Tibial nerve (tissue), 4 donors: ENCODE measurements at regions not wholly inside any gene's neighbourhood (a gene's known extent, or its start where the extent isn't known, plus 50 kb on each side); places are given as distances from the start of the nearest gene placed in this dataset.

Source experiments
- DNase-seq, 2 donors: peaks; one replicate each; pipeline ENCODE4 v3.0.0-alpha.2; 2019; ENCODE audit warnings: low spot score in 2 of 2
- H3K27ac ChIP-seq, 4 donors: fragments of 200-600 bp; sonication (generic) in 3 of 4; one replicate each; pipeline ENCODE4 v1.5.1; 2017 to 2019; ENCODE audit warnings: mild to moderate bottlenecking in 1 of 4
- H3K27me3 ChIP-seq, 2 donors: fragments of 200-600 bp; sonication (generic) in 1 of 2; one replicate each; pipeline versions ENCODE4 v1.5.1 to v1.6.0; 2017 to 2019
- H3K36me3 ChIP-seq, 3 donors: fragments of 200-600 bp; sonication (generic); one replicate each; pipeline ENCODE4 v1.5.1; 2018 to 2019
- H3K4me1 ChIP-seq, 4 donors: fragments of 200-600 bp; sonication (generic) in 3 of 4; one replicate each; pipeline ENCODE4 v1.5.1; 2017 to 2019
- H3K4me3 ChIP-seq, 4 donors: fragments of 200-600 bp; sonication (generic) in 3 of 4; one replicate each; pipeline ENCODE4 v1.5.1; 2017 to 2019; ENCODE audit warnings: mild to moderate bottlenecking in 1 of 4, moderate library complexity in 1 of 4
- H3K9me3 ChIP-seq, 4 donors: fragments of 200-600 bp; sonication (generic) in 3 of 4; one replicate each; pipeline ENCODE4 v1.5.1; 2017 to 2019
- CTCF ChIP-seq, 5 experiments: fragments of 200-600 bp in 3 of 5; fragments of 450-650 bp in 2 of 5; sonication (generic) in 3 of 5; IDR thresholded peaks; one replicate each; pipeline ENCODE4 v1.5.1; 2016 to 2019; ENCODE audit warnings: antibody characterized with exemption in 5 of 5, mild to moderate bottlenecking in 3 of 5, moderate library complexity in 2 of 5
- EP300 ChIP-seq, 2 donors: sonication (generic); formaldehyde crosslinking; IDR thresholded peaks; one replicate each; pipeline ENCODE4 v1.6.1; 2017; ENCODE audit warnings: antibody characterized with exemption in 2 of 2, mild to moderate bottlenecking in 1 of 2
- POLR2A ChIP-seq, 2 donors: fragments of 450-650 bp; IDR thresholded peaks; one replicate each; pipeline ENCODE4 v1.6.1; 2017; ENCODE audit warnings: antibody characterized with exemption in 2 of 2, mild to moderate bottlenecking in 2 of 2, moderate library complexity in 2 of 2
- WGBS, 2 donors: methylation state at CpG; one replicate each; pipeline ENCODE4 v1.1.5; 2018; 5-methylcytosine and 5-hydroxymethylcytosine counted together

- H3K27ac ChIP-seq, result no peak overlapping the region
- H3K36me3 ChIP-seq, result no peaks in the 10 kb centered on the region
- TF ChIP-seq EP300 (IDR thresholded peaks at IDR 0.05), result no peak
- no peak for TF ChIP-seq POLR2A (IDR thresholded peaks at IDR 0.05)
- TF ChIP-seq CTCF (IDR thresholded peaks at IDR 0.05), result no peak
- DNase-seq, result no peak
- H3K9me3 ChIP-seq, result no peaks in the 10 kb centered on the region
- H3K4me3 ChIP-seq, result no peak overlapping the region
- whole genome bisulfite sequencing, 2 donors, result 97% methylated on average over 1 of the region's 1 CpG
- H3K4me1 ChIP-seq, result peaks cover 0 to 4% (median 0%) of the 10 kb centered on the region in 4 donors
- H3K27me3 ChIP-seq, result no peaks in the 10 kb centered on the region
Observed at GRCh38 chr9:105023788-105024187, 95.8 kb upstream of the ABCA1 start.

- 74 to 84% methylated on average over 7 of the region's 7 CpGs for WGBS, 2 donors
- no peak for DNase-seq
- Histone ChIP-seq H3K27ac (no peak overlapping the region), H3K4me1 (peaks cover 0 to 4% (median 0%) of the 10 kb centered on the region in 4 donors), H3K4me3 (no peak overlapping the region), H3K27me3 (no peaks in the 10 kb centered on the region), H3K36me3 (no peaks in the 10 kb centered on the region), H3K9me3 (no peaks in the 10 kb centered on the region)
- no peak for TF ChIP-seq POLR2A (IDR thresholded peaks at IDR 0.05)
- TF ChIP-seq EP300 (IDR thresholded peaks at IDR 0.05), result no peak
- no peak for TF ChIP-seq CTCF (IDR thresholded peaks at IDR 0.05)
Observed at GRCh38 chr9:105024529-105024928, 96.6 kb upstream of the ABCA1 start.

- Histone ChIP-seq H3K27me3 (no peaks in the 10 kb centered on the region), H3K4me1 (peaks cover 0 to 4% (median 0%) of the 10 kb centered on the region in 4 donors), H3K4me3 (no peak overlapping the region), H3K9me3 (no peaks in the 10 kb centered on the region), H3K36me3 (no peaks in the 10 kb centered on the region), H3K27ac (peak overlapping the region in 2 of 4 donors; percentile 3 to 27)
- DNase-seq, result no peak
- TF ChIP-seq EP300 (IDR thresholded peaks at IDR 0.05) (no peak), POLR2A (IDR thresholded peaks at IDR 0.05) (no peak), CTCF (IDR thresholded peaks at IDR 0.05) (no peak)
- 28 to 31% methylated on average over 1 of the region's 1 CpG for WGBS, 2 donors
Observed at GRCh38 chr9:105026451-105026850, 98.5 kb upstream of the ABCA1 start.

GRCh38 chr9:105027084-105027483 lies 99.1 kb upstream of the ABCA1 start:
- whole genome bisulfite sequencing, 2 donors, result 57 to 72% methylated on average over 2 of the region's 2 CpGs
- Histone ChIP-seq H3K27me3 (no peaks in the 10 kb centered on the region), H3K4me1 (peaks cover 0 to 4% (median 0%) of the 10 kb centered on the region in 4 donors), H3K36me3 (no peaks in the 10 kb centered on the region), H3K4me3 (no peak overlapping the region), H3K27ac (peak overlapping the region in 2 of 4 donors; percentile 3 to 27), H3K9me3 (no peaks in the 10 kb centered on the region)
- no peak for TF ChIP-seq CTCF (IDR thresholded peaks at IDR 0.05)
- TF ChIP-seq POLR2A (IDR thresholded peaks at IDR 0.05), result no peak
- no peak for TF ChIP-seq EP300 (IDR thresholded peaks at IDR 0.05)
- DNase-seq, result no peak

GRCh38 chr9:105030285-105030684 lies 102.3 kb upstream of the ABCA1 start:
- WGBS, 2 donors, result 93 to 95% methylated on average over 3 of the region's 3 CpGs
- no peak for DNase-seq
- H3K27ac ChIP-seq, result no peak overlapping the region
- peaks cover 0 to 4% (median 0%) of the 10 kb centered on the region in 4 donors for H3K4me1 ChIP-seq
- no peak for TF ChIP-seq EP300 (IDR thresholded peaks at IDR 0.05)
- TF ChIP-seq POLR2A (IDR thresholded peaks at IDR 0.05), result no peak
- H3K9me3 ChIP-seq, result no peaks in the 10 kb centered on the region
- H3K4me3 ChIP-seq, result no peak overlapping the region
- no peaks in the 10 kb centered on the region for H3K27me3 ChIP-seq
- no peaks in the 10 kb centered on the region for H3K36me3 ChIP-seq

- TF ChIP-seq POLR2A (IDR thresholded peaks at IDR 0.05), result no peak
- no peak for DNase-seq
- no peaks in the 10 kb centered on the region for H3K4me1 ChIP-seq
- no peak overlapping the region for H3K27ac ChIP-seq
- no peaks in the 10 kb centered on the region for H3K27me3 ChIP-seq
- H3K9me3 ChIP-seq, result peaks cover 0 to 3% (median 0%) of the 10 kb centered on the region in 4 donors
- H3K36me3 ChIP-seq, result no peaks in the 10 kb centered on the region
- WGBS, 2 donors, result 84 to 90% methylated on average over 1 of the region's 1 CpG
- H3K4me3 ChIP-seq, result no peak overlapping the region
Observed at GRCh38 chr9:105037139-105037538, 109.2 kb upstream of the ABCA1 start.
